Endothelial cell of umbilical vein (primary cell): ENCODE measurements at regions not wholly inside any gene's neighbourhood (a gene's known extent, or its start where the extent isn't known, plus 50 kb on each side); places are given as distances from the start of the nearest gene placed in this dataset.

Experiments
- BruUV-seq: library from RNA; stranded (reverse); fragments of 400-500 nt; replicated peaks from 2 replicates; lab custom pipeline; 2021; lab: Mats Ljungman, UMichigan
- CTCF ChIA-PET: fragments of 300-600, 350-600 bp; sonication (Branson Sonifier 250); formaldehyde crosslinking; loops from one replicate; lab custom pipeline; 2021; ENCODE audit warnings: antibody characterized with exemption, inconsistent platforms; lab: Charles Lee
- POLR2A ChIA-PET: fragments of 300-600, 350-600 bp; sonication (Branson Sonifier 250); formaldehyde crosslinking; loops from one replicate; lab custom pipeline; 2021; ENCODE audit warnings: antibody characterized with exemption, inconsistent platforms; lab: Charles Lee
- DNase-seq: peaks from one replicate; pipeline ENCODE4 v3.0.0-alpha.2; 2011; ENCODE audit warnings: low read depth, low spot score
- FAIRE-seq: peaks from 2 replicates; lab custom pipeline; 2011; peaks lifted over from hg19 to GRCh38; lab: Jason Lieb, UNC
- H2AFZ ChIP-seq: 2 replicates; pipeline ENCODE4 v1.6.0; 2012; ENCODE audit warnings: low read depth, low read length, control low read depth, inconsistent platforms
- H3K27ac ChIP-seq: 2 replicates; pipeline ENCODE4 v1.5.1; 2011; ENCODE audit warnings: low read depth, mild to moderate bottlenecking, control low read depth, low read length, moderate library complexity; ENCODE audit not compliant: insufficient read depth
- H3K27me3 ChIP-seq, 2 experiments: 2 replicates each; pipeline versions ENCODE4 v1.6.0 to v1.6.1; 2011; ENCODE audit warnings: low read length in 2 of 2, mixed read lengths in 1 of 2; ENCODE audit not compliant: control insufficient read depth in 2 of 2, insufficient read depth in 2 of 2
- H3K36me3 ChIP-seq, 2 experiments: 2 replicates in 1 of 2; 3 replicates in 1 of 2; pipeline ENCODE4 v1.5.1; 2011; ENCODE audit warnings: low read length in 2 of 2, mild to moderate bottlenecking in 1 of 2, moderate library complexity in 1 of 2; ENCODE audit not compliant: control insufficient read depth in 2 of 2, insufficient read depth in 2 of 2; ENCODE audit errors: extremely low read depth in 1 of 2
- H3K4me1 ChIP-seq: 3 replicates; pipeline ENCODE4 v1.5.1; 2011; ENCODE audit warnings: mild to moderate bottlenecking, low read length; ENCODE audit not compliant: control insufficient read depth, insufficient read depth; ENCODE audit errors: extremely low read depth
- H3K4me2 ChIP-seq: 2 replicates; pipeline ENCODE4 v1.6.1; 2011; ENCODE audit warnings: low read length, control low read depth, mixed read lengths; ENCODE audit not compliant: insufficient read depth
- H3K4me3 ChIP-seq, 3 experiments: fragments of 200-600 bp in 1 of 3; sonication (generic), shearing (Covaris generic) in 1 of 3; replicated peaks in 1 of 3; 2 replicates each; pipeline ENCODE4 v1.5.1; 2011 to 2016; ENCODE audit warnings: control low read depth in 3 of 3, low read length in 3 of 3, mild to moderate bottlenecking in 2 of 3, inconsistent platforms in 1 of 3, low read depth in 1 of 3, moderate library complexity in 1 of 3; ENCODE audit not compliant: insufficient read depth in 1 of 3
- H3K79me2 ChIP-seq: 2 replicates; pipeline ENCODE4 v1.6.0; 2012; ENCODE audit warnings: low read length, inconsistent platforms; ENCODE audit not compliant: control insufficient read depth, insufficient read depth
- H3K9ac ChIP-seq: replicated peaks from 2 replicates; pipeline ENCODE3; 2011; ENCODE audit warnings: low read length, control low read depth; ENCODE audit not compliant: insufficient read depth; ENCODE audit errors: extremely low read depth
- H3K9me1 ChIP-seq: replicated peaks from 3 replicates; pipeline ENCODE4 v1.6.0; 2011; ENCODE audit warnings: mild to moderate bottlenecking, low read length; ENCODE audit not compliant: control insufficient read depth, insufficient read depth; ENCODE audit errors: extremely low read depth
- H3K9me3 ChIP-seq: replicated peaks from 2 replicates; pipeline ENCODE4 v1.5.1; 2012; ENCODE audit warnings: low read length, inconsistent platforms; ENCODE audit not compliant: control insufficient read depth, insufficient read depth
- H4K20me1 ChIP-seq: replicated peaks from 2 replicates; pipeline ENCODE3; 2011; ENCODE audit warnings: mild to moderate bottlenecking, low read length; ENCODE audit not compliant: control insufficient read depth, insufficient read depth; ENCODE audit errors: extremely low read depth
- CTCF ChIP-seq, 2 donors: IDR thresholded peaks; 1 replicate in 1 of 2; 2 replicates in 1 of 2; pipeline ENCODE4 v1.5.1; 2011; ENCODE audit warnings: low read length in 2 of 2, mild to moderate bottlenecking in 2 of 2, moderate library complexity in 2 of 2, control low read depth in 1 of 2, inconsistent platforms in 1 of 2, low read depth in 1 of 2; ENCODE audit not compliant: insufficient read depth in 1 of 2; ENCODE audit errors: extremely low read depth in 1 of 2
- EZH2 ChIP-seq: IDR thresholded peaks from 2 replicates; pipeline ENCODE4 v1.6.1; 2012; ENCODE audit warnings: borderline replicate concordance, low read depth, mild to moderate bottlenecking, moderate library complexity, low read length, inconsistent platforms; ENCODE audit not compliant: severe bottlenecking
- FOS ChIP-seq: IDR thresholded peaks from 2 replicates; pipeline ENCODE4 v1.6.1; 2011; ENCODE audit warnings: mild to moderate bottlenecking, low read length, moderate library complexity, borderline replicate concordance; ENCODE audit not compliant: insufficient read depth
- GATA2 ChIP-seq: IDR thresholded peaks from 2 replicates; pipeline ENCODE4 v1.7.0; 2011; ENCODE audit warnings: low read depth, mild to moderate bottlenecking, moderate library complexity, mixed read lengths, low read length; ENCODE audit not compliant: insufficient read length, insufficient read depth
- JUN ChIP-seq: IDR thresholded peaks from 2 replicates; pipeline ENCODE4 v1.6.1; 2011; ENCODE audit warnings: borderline replicate concordance, low read depth; ENCODE audit not compliant: insufficient read length, insufficient read depth
- MYC ChIP-seq: IDR thresholded peaks from one replicate; pipeline ENCODE4 v1.6.1; 2011; ENCODE audit warnings: mild to moderate bottlenecking, low read depth, low read length
- POLR2A ChIP-seq: IDR thresholded peaks from 2 replicates; pipeline ENCODE4 v1.6.1; 2012; ENCODE audit warnings: low read depth, mild to moderate bottlenecking, control low read depth, low read length
- POLR2AphosphoS5 ChIP-seq: IDR thresholded peaks from 2 replicates; pipeline ENCODE4 v1.6.1; 2012; ENCODE audit warnings: low read depth, mild to moderate bottlenecking, control low read depth, low read length, moderate library complexity; ENCODE audit not compliant: insufficient read depth
- dilution Hi-C: fragments of 300-500 bp; cut with MboI; formaldehyde crosslinking; loops from one replicate; pipeline ENCODE4 v1.15.0; 2019; ENCODE audit warnings: low sequenced_read_pairs; ENCODE audit not compliant: extremely low pct_ligation_motif_present
- intact Hi-C: fragments of 100-400 bp; cut with micrococcal nuclease; formaldehyde crosslinking; loops from one replicate; pipeline ENCODE4 v1.10.0; 2022
- TF ChIP-seq, protein P1 (sequence below): IDR thresholded peaks from 2 replicates; pipeline ENCODE4 v1.6.1; 2011; ENCODE audit not compliant: insufficient read depth, insufficient read length

DNA sequence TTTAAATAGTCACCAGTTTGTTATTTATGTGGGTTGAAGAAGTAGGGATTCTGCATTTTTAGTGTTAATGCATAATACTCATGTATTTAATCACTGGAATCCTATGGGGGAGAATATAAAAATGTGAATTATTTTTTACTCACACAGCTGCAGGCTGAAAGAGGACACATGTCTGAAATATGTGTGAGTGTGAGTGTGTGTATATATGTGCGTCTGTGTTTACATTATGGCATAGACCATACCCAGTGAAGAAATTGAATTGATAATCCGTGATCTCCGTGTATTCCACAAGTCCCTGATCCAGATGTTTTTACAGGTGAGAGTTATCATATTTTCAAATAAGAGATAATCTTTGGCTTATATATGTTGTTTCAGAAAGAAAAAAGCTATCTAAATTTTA, 225.3 kb downstream of the ICOS start:
- DNase-seq (no peak), FAIRE-seq (no peak)
- CTCF ChIA-PET, result interaction anchor here (1.2 to 6.0 kb wide), 5 partner anchors 12 to 21 kb away, joined by 3 to 33 read pairs (median 6); no protein-coding TSS in a partner anchor
- Histone ChIP-seq H3K4me2 (no peak overlapping the region), H2AFZ (no peak overlapping the region), H3K9me3 (no peaks in the 10 kb centered on the region), H4K20me1 (no peaks in the 10 kb centered on the region), H3K4me3 (no peak overlapping the region), H3K4me1 (no peaks in the 10 kb centered on the region), H3K9ac (no peak overlapping the region), H3K27ac (no peak overlapping the region), H3K79me2 (no peaks in the 10 kb centered on the region), H3K36me3 (no peaks in the 10 kb centered on the region), H3K27me3 (no peaks in the 10 kb centered on the region), H3K9me1 (no peaks in the 10 kb centered on the region)
- TF ChIP-seq GATA2 (no peak), POLR2A (no peak), POLR2AphosphoS5 (no peak), FOS (no peak), CTCF (IDR thresholded peaks at IDR 0.05; ENCODE audit: extremely low read depth in 1 of 2, insufficient read depth in 1 of 2, low read depth in 1 of 2, low read length in 2 of 2) (no peak), EZH2 (no peak), JUN (no peak), MYC (no peak)
- TF ChIP-seq, protein P1, sequence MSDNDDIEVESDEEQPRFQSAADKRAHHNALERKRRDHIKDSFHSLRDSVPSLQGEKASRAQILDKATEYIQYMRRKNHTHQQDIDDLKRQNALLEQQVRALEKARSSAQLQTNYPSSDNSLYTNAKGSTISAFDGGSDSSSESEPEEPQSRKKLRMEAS, result no peak
- dilution Hi-C loops, result no loop called here
- no TSS peak for BruUV-seq
- POLR2A ChIA-PET, result no interaction called here
- intact Hi-C loops, result no loop called here
